ENCODE measurements at regions not wholly inside any gene's neighbourhood (a gene's known extent, or its start where the extent isn't known, plus 50 kb on each side); places are given as distances from the start of the nearest gene placed in this dataset.

GRCh38 chr4:154005171-154005520 is 216.3 kb upstream of the SFRP2 start:
- WGBS, 2 experiments (ENCODE audit: extremely low coverage in 1 of 2, insufficient coverage in 1 of 2, insufficient read length in 1 of 2, insufficient replicate concordance in 2 of 2, low coverage in 1 of 2, low lambda C conversion rate in 2 of 2, missing lambda C conversion rate in 1 of 2): 95% methylated on average over 5 of the region's 5 CpGs; no CpG with 5 or more reads in 1 of the 2 experiments
- Histone ChIP-seq H2BK15ac (ENCODE audit: low read length) (no peak overlapping the region), H3K79me2 (ENCODE audit: control insufficient read depth in 1 of 2, insufficient read depth in 2 of 2, low read length in 2 of 2) (no peaks in the 10 kb centered on the region), H3K23ac (ENCODE audit: insufficient read length) (no peak overlapping the region), H3K23me2 (ENCODE audit: low read depth, low read length) (no peaks in the 10 kb centered on the region; the same call in 1 of the 2 replicates), H3K18ac (ENCODE audit: extremely low read depth, low read length) (no peak overlapping the region), H2AFZ (ENCODE audit: low read length) (no peak overlapping the region), H4K20me1 (replicated peaks in 1 of 2; ENCODE audit: control insufficient read depth in 1 of 2, insufficient read depth in 2 of 2, low read length in 2 of 2) (no peaks in the 10 kb centered on the region), H3K27ac (ENCODE audit: low read depth, low read length) (no peak overlapping the region), H3K27me3 (replicated peaks in 1 of 4; ENCODE audit: control insufficient read depth in 3 of 4, extremely low read depth in 1 of 4, insufficient read depth in 3 of 4, low read length in 3 of 4) (no peaks in the 10 kb centered on the region), H2BK12ac (ENCODE audit: low read depth, low read length) (no peak overlapping the region), H3K9ac (replicated peaks in 1 of 4; ENCODE audit: extremely low read depth in 1 of 4, low read depth in 3 of 4, low read length in 3 of 4) (no peak overlapping the region), H4K91ac (replicated peaks; ENCODE audit: insufficient read length, low read length) (no peak overlapping the region), H3K4me1 (replicated peaks in 1 of 4; ENCODE audit: control insufficient read depth in 3 of 4, insufficient read depth in 4 of 4, low read length in 3 of 4) (no peaks in the 10 kb centered on the region), H4K5ac (ENCODE audit: insufficient read length, low read depth, low read length) (no peak overlapping the region), H2BK120ac (replicated peaks; ENCODE audit: low read depth, low read length) (no peak overlapping the region), H3K36me3 (ENCODE audit: control insufficient read depth in 2 of 4, insufficient read depth in 4 of 4, low read length in 3 of 4) (no peaks in the 10 kb centered on the region), H2AK5ac (ENCODE audit: low read depth, low read length) (no peak overlapping the region), H4K8ac (ENCODE audit: extremely low read depth, insufficient read depth, low read length) (no peak overlapping the region), H3K56ac (replicated peaks; ENCODE audit: insufficient read length, low read depth, low read length) (no peak overlapping the region), H3K4ac (replicated peaks; ENCODE audit: insufficient read length, low read depth, low read length) (no peak overlapping the region), H3K4me2 (ENCODE audit: insufficient read depth in 1 of 2, low read depth in 2 of 2, low read length in 2 of 2) (no peak overlapping the region), H3K4me3 (ENCODE audit: extremely low read depth in 1 of 4, insufficient read depth in 2 of 4, low read depth in 3 of 4, low read length in 4 of 4) (no peak overlapping the region), H3K9me3 (ENCODE audit: insufficient read depth in 2 of 2, low read depth in 1 of 2, low read length in 1 of 2) (no peaks in the 10 kb centered on the region), H2BK5ac (ENCODE audit: low read depth, low read length) (no peak overlapping the region), H3K14ac (ENCODE audit: insufficient read length) (no peak overlapping the region), H3K79me1 (ENCODE audit: low read depth, low read length) (no peaks in the 10 kb centered on the region), H2BK20ac (ENCODE audit: low read length) (no peak overlapping the region)
- FAIRE-seq (no peak), DNase-seq (ENCODE audit: low read depth in 1 of 2, low spot score in 2 of 2) (no peak)
- TF ChIP-seq GTF2F1 (IDR thresholded peaks at IDR 0.05; ENCODE audit: borderline replicate concordance, low read depth, low read length): no peak
- CTCF ChIA-PET (ENCODE audit: partially characterized antibody): no interaction called here
- POLR2A ChIA-PET (ENCODE audit: partially characterized antibody): no interaction called here

All from H1 (cell line).